ENCODE measurements at regions not wholly inside any gene's neighbourhood (a gene's known extent, or its start where the extent isn't known, plus 50 kb on each side); places are given as distances from the start of the nearest gene placed in this dataset.

- peaks cover 24% of the 10 kb centered on the region for H3K4me1 ChIP-seq (ENCODE audit: control insufficient read depth, insufficient read depth, low read length)
Observed at GRCh38 chr1:234542211-234542850, 63.4 kb upstream of the TARBP1 start.

GRCh38 chr1:234541286-234541975 lies 62.5 kb upstream of the TARBP1 start:
- Histone ChIP-seq H3K4me1 (ENCODE audit: control insufficient read depth, insufficient read depth, low read length) (peaks cover 33% of the 10 kb centered on the region), H3K9ac (ENCODE audit: low read length) (no peak overlapping the region), H3K36me3 (ENCODE audit: control insufficient read depth, insufficient read depth, low read length, severe bottlenecking) (no peaks in the 10 kb centered on the region), H3K4me3 (ENCODE audit: low read length) (no peak overlapping the region), H3K27me3 (replicated peaks; ENCODE audit: control insufficient read depth, insufficient read depth, low read length) (no peaks in the 10 kb centered on the region), H3K9me3 (ENCODE audit: control insufficient read depth, low read length) (no peaks in the 10 kb centered on the region)
- DNase-seq (ENCODE audit: low read depth): no peak

More at GRCh38 chr1:234542211-234542850, 63.4 kb upstream of the TARBP1 start:
- Histone ChIP-seq H3K4me3 (ENCODE audit: low read length) (no peak overlapping the region), H3K27me3 (replicated peaks; ENCODE audit: control insufficient read depth, insufficient read depth, low read length) (no peaks in the 10 kb centered on the region), H3K9ac (ENCODE audit: low read length) (no peak overlapping the region), H3K9me3 (ENCODE audit: control insufficient read depth, low read length) (no peaks in the 10 kb centered on the region), H3K36me3 (ENCODE audit: control insufficient read depth, insufficient read depth, low read length, severe bottlenecking) (no peaks in the 10 kb centered on the region)
- DNase-seq (ENCODE audit: low read depth): no peak

GRCh38 chr1:234540404-234540762 lies 61.4 kb upstream of the TARBP1 start:
- Histone ChIP-seq H3K27me3 (replicated peaks; ENCODE audit: control insufficient read depth, insufficient read depth, low read length) (no peaks in the 10 kb centered on the region), H3K9ac (ENCODE audit: low read length) (no peak overlapping the region), H3K36me3 (ENCODE audit: control insufficient read depth, insufficient read depth, low read length, severe bottlenecking) (no peaks in the 10 kb centered on the region), H3K4me1 (ENCODE audit: control insufficient read depth, insufficient read depth, low read length) (peaks cover 43% of the 10 kb centered on the region), H3K9me3 (ENCODE audit: control insufficient read depth, low read length) (no peaks in the 10 kb centered on the region), H3K4me3 (ENCODE audit: low read length) (no peak overlapping the region)
- DNase-seq (ENCODE audit: low read depth): no peak

- H3K9me3 ChIP-seq (ENCODE audit: control insufficient read depth, low read length): no peaks in the 10 kb centered on the region
Observed at GRCh38 chr1:234539666-234540403, 60.9 kb upstream of the TARBP1 start.

GRCh38 chr1:234538930-234539649 lies 60.1 kb upstream of the TARBP1 start:
- no peaks in the 10 kb centered on the region for H3K36me3 ChIP-seq (ENCODE audit: control insufficient read depth, insufficient read depth, low read length, severe bottlenecking)
- H3K4me1 ChIP-seq (ENCODE audit: control insufficient read depth, insufficient read depth, low read length): peaks cover 51% of the 10 kb centered on the region
- H3K9me3 ChIP-seq (ENCODE audit: control insufficient read depth, low read length): no peaks in the 10 kb centered on the region
- DNase-seq (ENCODE audit: low read depth): no peak
- peak overlapping the region; percentile 17 for H3K9ac ChIP-seq (ENCODE audit: low read length)
- H3K27me3 ChIP-seq (replicated peaks; ENCODE audit: control insufficient read depth, insufficient read depth, low read length): no peaks in the 10 kb centered on the region
- no peak overlapping the region for H3K4me3 ChIP-seq (ENCODE audit: low read length)

More at GRCh38 chr1:234539666-234540403, 60.9 kb upstream of the TARBP1 start:
- DNase-seq (ENCODE audit: low read depth): no peak
- H3K27me3 ChIP-seq (replicated peaks; ENCODE audit: control insufficient read depth, insufficient read depth, low read length): no peaks in the 10 kb centered on the region
- H3K4me1 ChIP-seq (ENCODE audit: control insufficient read depth, insufficient read depth, low read length): peaks cover 49% of the 10 kb centered on the region
- H3K4me3 ChIP-seq (ENCODE audit: low read length): no peak overlapping the region
- no peaks in the 10 kb centered on the region for H3K36me3 ChIP-seq (ENCODE audit: control insufficient read depth, insufficient read depth, low read length, severe bottlenecking)
- no peak overlapping the region for H3K9ac ChIP-seq (ENCODE audit: low read length)

GRCh38 chr1:234538062-234538731 lies 59.2 kb upstream of the TARBP1 start:
- Histone ChIP-seq H3K4me1 (ENCODE audit: control insufficient read depth, insufficient read depth, low read length) (peaks cover 52% of the 10 kb centered on the region), H3K36me3 (ENCODE audit: control insufficient read depth, insufficient read depth, low read length, severe bottlenecking) (no peaks in the 10 kb centered on the region), H3K9ac (ENCODE audit: low read length) (no peak overlapping the region), H3K9me3 (ENCODE audit: control insufficient read depth, low read length) (no peaks in the 10 kb centered on the region), H3K4me3 (ENCODE audit: low read length) (no peak overlapping the region), H3K27me3 (replicated peaks; ENCODE audit: control insufficient read depth, insufficient read depth, low read length) (no peaks in the 10 kb centered on the region)
- DNase-seq (ENCODE audit: low read depth): no peak

- no peaks in the 10 kb centered on the region for H3K36me3 ChIP-seq (ENCODE audit: control insufficient read depth, insufficient read depth, low read length, severe bottlenecking)
- no peak for DNase-seq (ENCODE audit: low read depth)
- H3K4me1 ChIP-seq (ENCODE audit: control insufficient read depth, insufficient read depth, low read length): peaks cover 60% of the 10 kb centered on the region
- H3K9me3 ChIP-seq (ENCODE audit: control insufficient read depth, low read length): no peaks in the 10 kb centered on the region
- no peak overlapping the region for H3K9ac ChIP-seq (ENCODE audit: low read length)
- H3K4me3 ChIP-seq (ENCODE audit: low read length): no peak overlapping the region
- no peaks in the 10 kb centered on the region for H3K27me3 ChIP-seq (replicated peaks; ENCODE audit: control insufficient read depth, insufficient read depth, low read length)
Observed at GRCh38 chr1:234537236-234537635, 58.3 kb upstream of the TARBP1 start.

GRCh38 chr1:234536741-234537140 lies 57.8 kb upstream of the TARBP1 start:
- Histone ChIP-seq H3K9ac (ENCODE audit: low read length) (peak overlapping the region; percentile 79), H3K4me1 (ENCODE audit: control insufficient read depth, insufficient read depth, low read length) (peaks cover 65% of the 10 kb centered on the region), H3K4me3 (ENCODE audit: low read length) (peak overlapping the region; percentile 2), H3K27me3 (replicated peaks; ENCODE audit: control insufficient read depth, insufficient read depth, low read length) (no peaks in the 10 kb centered on the region), H3K9me3 (ENCODE audit: control insufficient read depth, low read length) (no peaks in the 10 kb centered on the region), H3K36me3 (ENCODE audit: control insufficient read depth, insufficient read depth, low read length, severe bottlenecking) (no peaks in the 10 kb centered on the region)
- DNase-seq (ENCODE audit: low read depth): no peak

- DNase-seq (ENCODE audit: low read depth): peak; percentile 64
- Histone ChIP-seq H3K4me3 (ENCODE audit: low read length) (peak overlapping the region; percentile 2), H3K36me3 (ENCODE audit: control insufficient read depth, insufficient read depth, low read length, severe bottlenecking) (no peaks in the 10 kb centered on the region), H3K4me1 (ENCODE audit: control insufficient read depth, insufficient read depth, low read length) (peaks cover 71% of the 10 kb centered on the region), H3K27me3 (replicated peaks; ENCODE audit: control insufficient read depth, insufficient read depth, low read length) (no peaks in the 10 kb centered on the region), H3K9ac (ENCODE audit: low read length) (peak overlapping the region; percentile 79), H3K9me3 (ENCODE audit: control insufficient read depth, low read length) (no peaks in the 10 kb centered on the region)
Observed at GRCh38 chr1:234535763-234536515, 57.0 kb upstream of the TARBP1 start.

GRCh38 chr1:234535218-234535617 lies 56.2 kb upstream of the TARBP1 start:
- H3K4me1 ChIP-seq (ENCODE audit: control insufficient read depth, insufficient read depth, low read length): peaks cover 74% of the 10 kb centered on the region
- H3K27me3 ChIP-seq (replicated peaks; ENCODE audit: control insufficient read depth, insufficient read depth, low read length): no peaks in the 10 kb centered on the region
- no peaks in the 10 kb centered on the region for H3K9me3 ChIP-seq (ENCODE audit: control insufficient read depth, low read length)
- H3K4me3 ChIP-seq (ENCODE audit: low read length): no peak overlapping the region
- no peak for DNase-seq (ENCODE audit: low read depth)
- H3K9ac ChIP-seq (ENCODE audit: low read length): peak overlapping the region; percentile 79
- no peaks in the 10 kb centered on the region for H3K36me3 ChIP-seq (ENCODE audit: control insufficient read depth, insufficient read depth, low read length, severe bottlenecking)

All from adipocyte (in vitro differentiated cells).